GM18517 (cell line): ENCODE measurements at regions not wholly inside any gene's neighbourhood (a gene's known extent, or its start where the extent isn't known, plus 50 kb on each side); places are given as distances from the start of the nearest gene placed in this dataset.

Experiments used
- ATAC-seq: cut with Tn5 transposase; IDR thresholded peaks from one replicate; pipeline ENCODE4 v1.9.1; 2021; ENCODE audit warnings: mild to moderate bottlenecking, moderate library complexity; ENCODE audit not compliant: unreplicated experiment

DNA sequence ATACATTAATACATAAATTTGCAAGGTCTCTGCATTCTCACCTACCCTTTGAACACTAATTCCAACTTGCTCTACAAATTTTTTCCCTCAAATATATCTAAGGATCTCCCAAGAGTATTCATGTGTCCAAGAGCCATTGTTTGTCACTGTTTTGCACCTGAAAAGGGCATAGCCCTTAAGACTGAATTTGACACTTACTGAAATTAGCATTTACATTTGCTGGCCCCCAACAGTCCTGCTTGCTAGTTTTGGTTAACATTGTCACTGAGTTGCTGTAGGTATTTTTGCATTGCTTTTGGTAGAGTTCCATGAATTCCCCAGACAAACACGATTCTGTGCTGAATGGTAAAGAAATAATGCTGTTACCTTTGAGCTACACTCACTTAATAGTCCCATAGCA, 57.3 kb downstream of the KCNA4 start:
- ATAC-seq: no peak

- no peak for ATAC-seq
Measured at GRCh38 chr11:29957431-29957830, 59.4 kb downstream of the KCNA4 start.

DNA sequence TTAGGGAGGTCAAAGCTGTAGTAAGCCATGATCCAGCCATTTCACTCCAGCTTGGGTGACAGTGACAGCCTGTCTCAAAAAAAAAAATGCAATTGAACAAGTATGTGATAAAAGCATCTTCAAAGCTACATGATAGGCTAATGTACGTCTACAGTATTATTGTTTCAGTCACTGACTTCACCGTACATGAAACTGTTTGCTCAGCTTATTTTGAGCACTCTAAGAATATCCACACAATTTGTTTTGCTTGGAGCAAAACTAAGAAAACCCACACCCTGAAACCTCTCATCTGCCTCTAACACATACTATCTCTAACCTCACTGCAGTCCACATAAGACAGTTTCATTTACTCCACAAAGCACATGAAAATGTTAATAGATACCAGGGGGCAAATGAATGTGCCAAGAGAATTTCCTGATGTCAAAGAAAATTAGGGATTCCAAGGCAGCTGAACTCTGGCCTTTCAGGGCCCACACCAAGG, 60.7 kb downstream of the KCNA4 start:
- no peak for ATAC-seq

GRCh38 chr11:29943347-29943746, 73.5 kb downstream of the KCNA4 start:
- ATAC-seq: no peak

DNA sequence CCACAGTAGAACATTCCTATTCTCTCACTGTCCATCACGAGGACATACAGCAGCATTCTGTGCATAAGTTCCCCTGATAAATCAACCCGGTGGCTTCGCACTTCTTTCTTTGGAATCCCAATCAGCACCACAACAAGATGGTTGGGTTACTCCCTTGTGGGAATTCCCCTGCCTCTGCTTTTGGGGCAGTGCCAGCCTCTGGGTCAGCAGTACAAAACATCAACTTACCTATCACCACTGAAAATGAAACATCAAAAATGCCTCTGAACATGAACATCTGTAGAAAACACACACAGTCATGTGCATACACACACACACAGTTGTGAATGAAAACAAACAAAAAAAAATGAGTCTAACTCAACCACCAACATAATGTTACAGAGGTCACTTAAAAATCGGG, 79.3 kb downstream of the KCNA4 start:
- no peak for ATAC-seq

GRCh38 chr11:29934115-29934638, 82.7 kb downstream of the KCNA4 start:
- ATAC-seq: no peak

DNA sequence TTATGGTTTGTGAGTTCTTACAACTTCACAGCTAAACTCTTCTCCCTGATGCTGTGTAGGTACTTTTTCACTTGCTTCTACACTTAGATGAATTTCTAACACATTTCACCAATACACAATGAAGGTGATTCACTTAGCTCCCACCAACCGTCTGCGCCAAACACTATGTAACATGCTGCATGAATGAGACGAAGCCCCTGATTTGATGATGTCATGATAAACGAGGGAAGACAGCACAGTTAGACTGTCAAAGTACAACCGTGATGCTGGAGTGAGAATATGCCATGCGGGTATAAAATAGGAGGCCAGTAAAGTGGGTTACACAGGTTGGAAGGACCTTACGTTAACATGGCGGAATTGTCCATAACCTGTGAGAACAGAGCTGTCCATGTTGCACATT, 100.8 kb downstream of the KCNA4 start:
- no peak for ATAC-seq

DNA sequence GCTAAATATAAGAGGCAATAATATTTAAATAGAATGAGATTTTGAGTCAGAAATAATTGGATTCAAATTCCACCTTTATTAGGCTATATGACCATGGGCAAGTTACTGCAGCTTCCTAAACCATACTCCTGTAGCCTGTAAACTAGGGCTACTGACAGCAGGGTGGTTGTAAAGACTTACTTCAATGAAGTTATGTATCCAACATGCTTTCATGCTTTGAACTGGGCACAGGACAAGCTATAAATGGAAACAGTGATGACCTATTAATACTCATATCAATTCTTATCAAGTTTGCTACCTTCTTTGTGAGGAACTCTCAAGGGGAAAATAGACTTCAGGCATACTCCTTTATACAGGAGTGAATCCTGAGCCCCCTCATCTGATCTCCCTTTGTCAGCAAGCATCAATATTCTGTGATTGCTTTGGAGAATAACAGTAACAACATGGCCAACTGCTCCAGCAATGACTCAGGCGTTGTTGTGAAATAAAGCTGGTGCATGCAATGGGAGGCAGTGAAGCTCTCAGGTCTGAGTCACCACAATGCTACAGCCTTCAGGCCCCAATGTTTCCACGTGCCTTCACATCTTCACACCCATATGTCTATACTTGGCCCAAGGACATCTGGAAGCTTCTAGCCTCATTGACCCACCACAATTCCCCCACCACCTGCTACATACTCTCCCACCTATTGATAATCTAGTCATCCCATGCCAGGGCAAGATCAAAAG, 102.5 kb downstream of the KCNA4 start:
- ATAC-seq: no peak

- no peak for ATAC-seq
Measured at GRCh38 chr11:29913352-29913751, 103.5 kb downstream of the KCNA4 start.

GRCh38 chr11:29900382-29900781, 116.4 kb downstream of the KCNA4 start:
- ATAC-seq: no peak

DNA sequence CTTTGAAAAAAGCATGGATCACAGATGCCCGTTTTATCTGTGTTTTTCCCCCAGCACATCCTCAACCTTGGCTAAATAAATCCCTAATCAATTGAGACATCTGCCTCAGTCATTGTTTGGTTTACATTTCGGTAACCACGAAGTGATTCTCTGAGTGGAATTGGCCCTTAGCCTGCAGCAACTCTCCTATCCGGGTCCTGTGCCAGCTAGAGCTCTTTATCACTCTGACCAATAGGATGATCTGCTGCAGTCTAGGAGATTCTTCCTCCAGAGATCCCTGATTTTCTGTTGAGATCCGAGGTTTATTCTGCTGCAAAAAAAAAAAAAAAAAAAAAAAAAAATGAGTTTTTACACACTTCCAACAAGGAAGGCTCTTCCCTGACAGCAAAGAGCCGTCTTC, 137.3 kb downstream of the KCNA4 start:
- ATAC-seq: no peak

DNA sequence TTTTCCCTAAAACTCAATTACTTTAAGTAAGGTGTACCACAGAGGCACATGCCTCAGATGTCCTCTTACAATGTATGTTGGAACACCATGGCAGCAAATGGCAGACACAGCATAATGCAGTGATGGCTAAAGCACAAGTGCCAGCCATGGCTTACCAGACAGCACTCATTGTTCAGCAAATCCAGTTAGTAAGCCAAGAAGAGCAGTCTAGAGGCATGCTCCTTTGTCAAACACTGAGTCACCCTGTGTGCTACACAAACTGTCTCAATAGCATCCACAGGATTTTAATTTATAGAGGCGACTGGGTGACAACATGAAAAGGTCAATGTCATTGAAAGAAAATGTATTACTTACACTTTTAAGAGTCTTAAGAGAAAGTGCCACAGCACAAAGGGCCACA, 140.6 kb downstream of the KCNA4 start:
- no peak for ATAC-seq

DNA sequence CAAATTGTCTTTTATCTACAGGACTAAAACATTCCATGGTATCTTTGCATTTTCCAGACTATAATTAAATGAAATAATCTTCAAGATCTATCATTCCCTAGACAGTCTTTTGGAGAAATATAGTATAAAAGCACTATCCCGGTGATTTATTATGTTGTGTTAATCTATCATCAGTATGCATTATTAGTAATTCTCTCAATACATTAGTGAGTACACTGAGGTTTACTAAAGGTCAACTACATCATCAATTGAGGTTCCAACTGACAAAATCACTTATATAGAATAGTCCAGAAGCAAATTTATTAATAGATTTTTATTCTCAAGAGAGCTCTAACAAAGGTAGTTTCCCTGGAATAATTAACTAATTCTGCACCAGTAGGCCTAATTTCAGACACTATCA, 169.6 kb downstream of the KCNA4 start:
- ATAC-seq: no peak

- no peak for ATAC-seq
Measured at GRCh38 chr11:29844701-29845379, 172.0 kb downstream of the KCNA4 start.

- no peak for ATAC-seq
Measured at GRCh38 chr11:29844031-29844430, 172.8 kb downstream of the KCNA4 start.

GRCh38 chr11:29842061-29842460, 174.8 kb downstream of the KCNA4 start:
- no peak for ATAC-seq

DNA sequence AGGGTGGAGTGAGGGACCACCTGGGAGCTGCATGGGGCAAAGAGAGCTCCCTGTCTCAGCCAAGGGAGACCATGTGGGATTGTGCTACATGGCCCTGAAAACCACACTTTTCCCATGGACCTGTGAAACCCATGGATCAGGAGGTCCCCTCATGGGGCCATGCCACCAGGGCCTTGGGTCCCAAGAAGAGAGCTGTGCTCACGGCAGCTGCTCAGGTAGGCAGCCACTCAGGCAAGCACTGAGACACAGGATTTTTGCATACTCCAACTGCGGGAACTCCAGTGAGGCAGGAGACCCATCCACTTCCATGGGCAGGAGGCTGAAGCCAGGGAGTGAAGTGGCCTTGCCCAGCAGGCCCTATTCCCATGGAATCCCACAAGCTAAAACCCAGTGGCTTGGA, 190.0 kb downstream of the KCNA4 start:
- no peak for ATAC-seq

DNA sequence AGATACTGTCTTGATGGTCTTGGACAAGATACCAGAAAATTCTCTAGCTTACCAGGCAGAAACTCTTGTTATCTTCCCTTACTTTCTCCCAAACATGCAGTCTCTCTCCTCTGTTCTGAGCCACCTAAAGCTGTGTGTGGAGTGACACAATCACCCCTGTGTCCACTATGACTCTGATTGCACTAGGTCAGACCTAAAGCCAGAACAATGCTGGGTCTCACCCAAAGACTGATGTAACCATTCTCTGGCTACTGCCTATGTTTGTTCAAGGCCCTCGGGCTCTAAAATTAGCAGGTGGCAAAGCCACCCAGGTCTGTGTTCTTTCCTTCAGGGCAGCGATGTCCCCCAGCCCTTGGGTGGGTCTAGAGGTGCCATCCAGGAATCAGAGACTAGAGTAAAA, 200.5 kb downstream of the KCNA4 start:
- ATAC-seq: no peak

GRCh38 chr11:29809121-29809520, 207.7 kb downstream of the KCNA4 start:
- no peak for ATAC-seq

DNA sequence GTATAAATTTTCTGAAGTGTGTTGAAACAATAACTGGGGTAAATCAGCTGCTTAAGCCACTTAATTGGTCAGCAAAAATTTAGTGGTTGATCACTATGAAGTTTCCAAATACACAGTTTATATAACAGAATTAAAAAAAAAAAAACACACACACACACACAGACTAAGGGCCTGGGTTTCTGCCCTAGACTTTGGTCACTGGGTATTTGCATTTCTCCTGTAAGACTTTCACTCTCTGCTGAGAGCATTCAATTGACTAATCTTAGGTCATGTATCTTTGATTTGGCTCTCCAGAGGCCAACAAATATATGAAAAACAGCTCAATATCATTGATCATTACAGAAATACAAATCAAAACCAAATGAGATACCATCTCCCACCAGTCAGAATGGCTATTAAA, 214.3 kb downstream of the KCNA4 start:
- no peak for ATAC-seq

- no peak for ATAC-seq
Measured at GRCh38 chr11:29801561-29801960, 215.3 kb downstream of the KCNA4 start.

- no peak for ATAC-seq
Measured at GRCh38 chr11:29786092-29786491, 230.7 kb downstream of the KCNA4 start.
